MM.1S (cell line): ENCODE measurements at regions not wholly inside any gene's neighbourhood (a gene's known extent, or its start where the extent isn't known, plus 50 kb on each side); places are given as distances from the start of the nearest gene placed in this dataset.

ENCODE experiments used
- CTCF ChIP-seq: fragments of 300-600 bp; sonication (generic); IDR thresholded peaks from 2 replicates; pipeline ENCODE4 v1.5.1; 2016; ENCODE audit warnings: antibody characterized with exemption, low read length, mixed read lengths
- EZH2phosphoT487 ChIP-seq: fragments of 300-600 bp; sonication (generic); IDR thresholded peaks from 2 replicates; pipeline ENCODE4 v1.6.1; 2018; ENCODE audit warnings: antibody characterized with exemption, low read length

- TF ChIP-seq CTCF (no peak), EZH2phosphoT487 (no peak)
Observed at GRCh38 chr14:98185036-98185435, 1087.0 kb downstream of the BCL11B start.
